Gastroesophageal sphincter (tissue), 4 donors: ENCODE measurements at regions not wholly inside any gene's neighbourhood (a gene's known extent, or its start where the extent isn't known, plus 50 kb on each side); places are given as distances from the start of the nearest gene placed in this dataset.

Experiments
- ATAC-seq: fragments of 150-250 bp; one replicate; pipeline ENCODE4 v1.9.1; 2016; ENCODE audit warnings: mild to moderate bottlenecking, moderate library complexity
- H3K27ac ChIP-seq, 4 donors: fragments of 200-600 bp; sonication (generic) in 3 of 4; 1 replicate in 3 of 4; 2 replicates in 1 of 4; pipeline ENCODE4 v1.5.1; 2016 to 2019
- H3K27me3 ChIP-seq: fragments of 200-600 bp; sonication (generic); one replicate; pipeline ENCODE4 v1.5.1; 2019
- H3K36me3 ChIP-seq, 2 donors: fragments of 200-600 bp; sonication (generic); one replicate each; pipeline ENCODE4 v1.5.1; 2019; ENCODE audit warnings: control low read depth in 1 of 2
- H3K4me1 ChIP-seq, 3 donors: fragments of 200-600 bp; sonication (generic); 1 replicate in 2 of 3; 2 replicates in 1 of 3; pipeline ENCODE4 v1.5.1; 2016 to 2019; ENCODE audit warnings: control low read depth in 2 of 3
- H3K4me3 ChIP-seq, 2 donors: fragments of 200-600 bp; sonication (generic); one replicate each; pipeline ENCODE4 v1.5.1; 2019; ENCODE audit warnings: mild to moderate bottlenecking in 1 of 2, moderate library complexity in 1 of 2
- H3K9me3 ChIP-seq, 3 donors: fragments of 200-600 bp; sonication (generic); one replicate each; pipeline ENCODE4 v1.5.1; 2017 to 2019; ENCODE audit warnings: control low read depth in 2 of 3
- EP300 ChIP-seq: sonication (generic); formaldehyde crosslinking; IDR thresholded peaks from one replicate; pipeline ENCODE4 v1.6.1; 2017; ENCODE audit warnings: antibody characterized with exemption, mild to moderate bottlenecking
- POLR2A ChIP-seq, 2 donors: fragments of 450-650 bp; IDR thresholded peaks; one replicate each; pipeline ENCODE4 v1.6.1; 2017; ENCODE audit warnings: antibody characterized with exemption in 2 of 2, mild to moderate bottlenecking in 2 of 2, moderate library complexity in 1 of 2
- POLR2AphosphoS5 ChIP-seq: sonication (generic); formaldehyde crosslinking; IDR thresholded peaks from one replicate; pipeline ENCODE4 v1.6.1; 2017; ENCODE audit warnings: antibody characterized with exemption
- WGBS, 2 donors: methylation state at CpG; one replicate each; pipeline ENCODE4 v1.1.5; 2018; ENCODE audit warnings: low coverage in 1 of 2; 5-methylcytosine and 5-hydroxymethylcytosine counted together
- TF ChIP-seq, protein P1 (sequence below), 4 experiments: fragments of 200-600 bp in 2 of 4; fragments of 450-650 bp in 2 of 4; sonication (generic) in 1 of 4; IDR thresholded peaks; one replicate each; pipeline ENCODE4 v1.5.1; 2017 to 2019; ENCODE audit warnings: antibody characterized with exemption in 4 of 4, mild to moderate bottlenecking in 2 of 4, moderate library complexity in 2 of 4

DNA sequence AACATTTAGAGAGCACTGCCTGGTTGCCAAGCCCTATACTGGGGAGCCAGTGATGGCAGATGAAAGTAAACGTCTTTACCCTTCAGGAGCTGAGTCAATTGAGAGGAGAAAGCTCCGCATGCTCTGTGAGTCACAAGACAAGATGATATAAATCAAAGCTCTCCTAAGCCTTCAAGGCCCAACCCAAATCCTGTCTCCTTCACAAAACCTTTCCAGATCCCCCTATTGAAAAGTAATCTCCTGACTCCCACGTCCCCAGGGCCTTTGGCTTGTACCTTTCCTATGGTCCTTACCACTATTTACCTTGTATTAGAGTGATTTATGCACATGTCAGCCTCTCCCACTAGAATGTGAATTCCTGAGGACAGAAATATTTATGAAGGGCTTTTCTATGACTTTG lies 230.1 kb upstream of the TENM4 start:
- ATAC-seq, result no peak
- Histone ChIP-seq H3K27ac (no peak overlapping the region), H3K4me3 (no peak overlapping the region), H3K4me1 (no peaks in the 10 kb centered on the region), H3K9me3 (no peaks in the 10 kb centered on the region), H3K27me3 (no peaks in the 10 kb centered on the region), H3K36me3 (no peaks in the 10 kb centered on the region)
- TF ChIP-seq EP300 (no peak), POLR2AphosphoS5 (no peak), POLR2A (IDR thresholded peaks at IDR 0.05) (no peak)
- TF ChIP-seq, protein P1, sequence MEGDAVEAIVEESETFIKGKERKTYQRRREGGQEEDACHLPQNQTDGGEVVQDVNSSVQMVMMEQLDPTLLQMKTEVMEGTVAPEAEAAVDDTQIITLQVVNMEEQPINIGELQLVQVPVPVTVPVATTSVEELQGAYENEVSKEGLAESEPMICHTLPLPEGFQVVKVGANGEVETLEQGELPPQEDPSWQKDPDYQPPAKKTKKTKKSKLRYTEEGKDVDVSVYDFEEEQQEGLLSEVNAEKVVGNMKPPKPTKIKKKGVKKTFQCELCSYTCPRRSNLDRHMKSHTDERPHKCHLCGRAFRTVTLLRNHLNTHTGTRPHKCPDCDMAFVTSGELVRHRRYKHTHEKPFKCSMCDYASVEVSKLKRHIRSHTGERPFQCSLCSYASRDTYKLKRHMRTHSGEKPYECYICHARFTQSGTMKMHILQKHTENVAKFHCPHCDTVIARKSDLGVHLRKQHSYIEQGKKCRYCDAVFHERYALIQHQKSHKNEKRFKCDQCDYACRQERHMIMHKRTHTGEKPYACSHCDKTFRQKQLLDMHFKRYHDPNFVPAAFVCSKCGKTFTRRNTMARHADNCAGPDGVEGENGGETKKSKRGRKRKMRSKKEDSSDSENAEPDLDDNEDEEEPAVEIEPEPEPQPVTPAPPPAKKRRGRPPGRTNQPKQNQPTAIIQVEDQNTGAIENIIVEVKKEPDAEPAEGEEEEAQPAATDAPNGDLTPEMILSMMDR (IDR thresholded peaks at IDR 0.05), result no peak
- WGBS, 2 donors, result 9 to 40% methylated on average over 1 to 3 of the region's 3 CpGs

DNA sequence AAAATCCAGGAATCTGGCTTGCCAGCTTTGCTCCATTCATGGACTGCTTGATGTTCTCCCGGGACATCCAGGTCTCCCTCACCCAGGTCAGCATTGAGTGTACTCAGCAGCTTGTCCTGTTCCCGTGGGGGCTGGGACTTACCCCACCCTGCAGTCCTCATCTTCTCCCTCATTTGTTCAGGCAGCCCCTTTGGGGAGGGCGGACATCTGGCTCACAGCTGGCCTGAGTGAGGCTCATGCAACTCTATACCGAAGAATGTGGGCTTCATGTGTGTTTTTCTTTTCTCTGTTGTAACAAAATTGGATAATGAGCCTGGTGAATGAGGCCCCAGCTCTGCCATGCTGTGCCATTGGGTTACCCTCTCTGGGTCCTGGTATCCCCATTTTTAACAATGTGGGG lies 227.7 kb upstream of the TENM4 start:
- H3K4me1 ChIP-seq, result no peaks in the 10 kb centered on the region
- WGBS, 2 donors, result 62% methylated on average over 4 of the region's 4 CpGs; no CpG with 5 or more reads in 1 of the 2 donors
- TF ChIP-seq, protein P1 (IDR thresholded peaks at IDR 0.05), result no peak
- TF ChIP-seq POLR2A (IDR thresholded peaks at IDR 0.05) (no peak), EP300 (no peak), POLR2AphosphoS5 (no peak)
- H3K9me3 ChIP-seq, result no peaks in the 10 kb centered on the region
- no peaks in the 10 kb centered on the region for H3K36me3 ChIP-seq
- H3K27me3 ChIP-seq, result no peaks in the 10 kb centered on the region
- H3K27ac ChIP-seq, result no peak overlapping the region
- no peak for ATAC-seq
- no peak overlapping the region for H3K4me3 ChIP-seq

DNA sequence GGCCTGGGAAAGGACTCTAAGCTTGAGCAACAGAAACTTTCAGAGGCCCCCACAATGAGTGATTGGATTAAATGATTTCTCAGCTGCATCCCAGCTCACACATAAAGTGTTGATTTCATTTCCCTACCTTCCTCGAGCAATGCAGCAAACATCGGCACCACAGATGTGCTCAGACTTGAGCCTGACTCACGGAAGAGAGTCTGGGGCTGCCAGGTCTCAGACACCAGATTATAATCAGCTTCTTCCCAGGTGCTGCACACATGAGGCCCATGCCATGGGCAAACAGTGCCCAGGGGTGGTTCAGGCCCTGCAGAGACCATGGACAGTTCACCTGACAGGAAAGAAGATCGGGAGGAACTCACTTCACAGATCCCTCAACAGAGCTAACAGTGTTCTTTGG lies 226.6 kb upstream of the TENM4 start:
- no peaks in the 10 kb centered on the region for H3K4me1 ChIP-seq
- no peak overlapping the region for H3K4me3 ChIP-seq
- H3K36me3 ChIP-seq, result no peaks in the 10 kb centered on the region
- no peaks in the 10 kb centered on the region for H3K9me3 ChIP-seq
- ATAC-seq, result no peak
- WGBS, 2 donors, result 97% methylated on average over 3 of the region's 4 CpGs; no CpG with 5 or more reads in 1 of the 2 donors
- no peak overlapping the region for H3K27ac ChIP-seq
- no peaks in the 10 kb centered on the region for H3K27me3 ChIP-seq
- TF ChIP-seq, protein P1 (IDR thresholded peaks at IDR 0.05), result no peak

DNA sequence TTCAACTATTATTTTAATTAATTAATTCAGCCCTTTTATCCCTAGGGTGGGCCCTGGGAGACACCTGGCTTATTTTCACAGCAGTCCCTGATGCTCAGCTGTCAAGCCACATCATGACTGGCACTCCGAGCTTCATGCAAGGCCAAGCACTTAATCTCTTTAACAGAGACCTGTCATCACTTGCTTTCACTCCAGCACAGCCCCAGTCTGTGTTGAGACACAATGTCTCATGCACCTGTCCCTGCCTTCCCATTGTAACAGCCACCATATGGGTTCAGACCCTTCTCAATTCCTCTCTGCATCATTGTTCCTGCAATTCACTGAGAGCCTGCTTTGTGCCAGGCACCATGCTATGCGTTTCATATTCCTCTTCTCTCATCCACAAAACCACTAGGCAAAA lies 222.2 kb upstream of the TENM4 start:
- 67 to 100% methylated on average over 1 of the region's 2 CpGs for WGBS, 2 donors
- no peaks in the 10 kb centered on the region for H3K27me3 ChIP-seq
- no peaks in the 10 kb centered on the region for H3K36me3 ChIP-seq
- H3K4me3 ChIP-seq, result no peak overlapping the region
- no peaks in the 10 kb centered on the region for H3K9me3 ChIP-seq
- no peak for ATAC-seq
- no peak overlapping the region for H3K27ac ChIP-seq
- H3K4me1 ChIP-seq, result no peaks in the 10 kb centered on the region
- TF ChIP-seq EP300 (no peak), POLR2A (IDR thresholded peaks at IDR 0.05) (no peak), POLR2AphosphoS5 (no peak)
- TF ChIP-seq, protein P1 (IDR thresholded peaks at IDR 0.05), result no peak

DNA sequence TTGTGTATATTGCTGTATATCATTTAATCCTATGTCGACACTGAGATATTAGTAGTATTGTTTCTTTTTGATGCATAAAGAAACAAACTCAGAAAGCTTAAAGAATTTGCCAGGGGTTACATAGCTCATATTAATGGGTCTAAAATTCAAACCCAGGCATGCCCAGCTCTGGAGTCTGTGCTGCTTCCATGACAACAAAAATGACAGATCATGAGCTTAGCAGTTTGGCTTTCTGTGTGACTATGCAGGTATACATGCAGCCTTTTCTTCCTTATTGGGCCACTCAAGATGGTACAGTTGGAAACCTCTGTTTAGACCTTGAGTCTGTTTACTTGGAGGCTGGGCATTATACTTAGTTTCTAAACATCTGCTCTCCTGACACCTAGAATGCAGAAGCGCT lies 220.5 kb upstream of the TENM4 start:
- TF ChIP-seq, protein P1 (IDR thresholded peaks at IDR 0.05), result no peak
- TF ChIP-seq EP300 (no peak), POLR2AphosphoS5 (no peak), POLR2A (IDR thresholded peaks at IDR 0.05) (no peak)
- Histone ChIP-seq H3K36me3 (no peaks in the 10 kb centered on the region), H3K4me1 (no peaks in the 10 kb centered on the region), H3K9me3 (no peaks in the 10 kb centered on the region), H3K27ac (no peak overlapping the region), H3K4me3 (no peak overlapping the region), H3K27me3 (no peaks in the 10 kb centered on the region)
- 36 to 63% methylated on average over 1 to 2 of the region's 2 CpGs for WGBS, 2 donors
- ATAC-seq, result no peak
